DND-41 (cell line): ENCODE measurements at regions not wholly inside any gene's neighbourhood (a gene's known extent, or its start where the extent isn't known, plus 50 kb on each side); places are given as distances from the start of the nearest gene placed in this dataset.

ENCODE experiments used
- CTCF ChIP-seq: IDR thresholded peaks from 2 replicates; pipeline ENCODE4 v1.5.1; 2012; ENCODE audit warnings: borderline replicate concordance, low read length, moderate library complexity, mild to moderate bottlenecking; ENCODE audit not compliant: poor library complexity, severe bottlenecking; ENCODE audit errors: extremely low read depth
- EZH2 ChIP-seq: IDR thresholded peaks from 3 replicates; pipeline ENCODE4 v1.6.1; 2012; ENCODE audit warnings: borderline replicate concordance, low read depth, mild to moderate bottlenecking, moderate library complexity, low read length, inconsistent platforms; ENCODE audit not compliant: severe bottlenecking

GRCh38 chr13:68597641-68598040 is 1367.5 kb upstream of the PCDH9 start:
- no peak for TF ChIP-seq CTCF
- no peak for TF ChIP-seq EZH2
